ENCODE measurements at regions not wholly inside any gene's neighbourhood (a gene's known extent, or its start where the extent isn't known, plus 50 kb on each side); places are given as distances from the start of the nearest gene placed in this dataset.

GRCh38 chr16:63787014-63787413 lies 1334.8 kb downstream of the CDH11 start:
- Histone ChIP-seq H3K9me3 (peaks cover 0 to 22% (median 7%) of the 10 kb centered on the region in 12 donors), H3K27me3 (no peaks in the 10 kb centered on the region), H3K27ac (no peak overlapping the region), H3K4me1 (peaks cover 0 to 5% (median 0%) of the 10 kb centered on the region in 12 donors), H3K36me3 (no peaks in the 10 kb centered on the region), H3K4me3 (no peak overlapping the region)
- TF ChIP-seq CTCF (IDR thresholded peaks at IDR 0.05) (no peak), POLR2A (IDR thresholded peaks at IDR 0.05) (no peak)
- WGBS, 4 donors, result 90 to 98% (median 94%) methylated on average over 1 of the region's 1 CpG
- DNase-seq (no peak), ATAC-seq (no peak)
- intact Hi-C loops (cut with DNase I), result no loop called here

- H3K27ac ChIP-seq, result no peak overlapping the region
- H3K9me3 ChIP-seq, result peaks cover 0 to 22% (median 7%) of the 10 kb centered on the region in 12 donors
- intact Hi-C loops (cut with DNase I), result no loop called here
- DNase-seq, result no peak
- TF ChIP-seq CTCF (IDR thresholded peaks at IDR 0.05) (no peak), POLR2A (IDR thresholded peaks at IDR 0.05) (no peak)
- no peaks in the 10 kb centered on the region for H3K36me3 ChIP-seq
- 56 to 85% (median 80%) methylated on average over 2 of the region's 2 CpGs for WGBS, 4 donors
- H3K4me3 ChIP-seq, result no peak overlapping the region
- no peaks in the 10 kb centered on the region for H3K27me3 ChIP-seq
- no peaks in the 10 kb centered on the region for H3K4me1 ChIP-seq
- ATAC-seq, result no peak
Observed at GRCh38 chr16:63785170-63785569, 1336.7 kb downstream of the CDH11 start.

GRCh38 chr16:63776437-63776836 lies 1345.4 kb downstream of the CDH11 start:
- Histone ChIP-seq H3K27ac (no peak overlapping the region), H3K9me3 (no peaks in the 10 kb centered on the region), H3K4me3 (no peak overlapping the region), H3K36me3 (no peaks in the 10 kb centered on the region), H3K27me3 (no peaks in the 10 kb centered on the region), H3K4me1 (no peaks in the 10 kb centered on the region)
- no peak for ATAC-seq
- intact Hi-C loops (cut with DNase I), result no loop called here
- no peak for TF ChIP-seq POLR2A (IDR thresholded peaks at IDR 0.05)
- TF ChIP-seq CTCF (IDR thresholded peaks at IDR 0.05), result no peak
- no peak for DNase-seq

GRCh38 chr16:63776034-63776433 lies 1345.8 kb downstream of the CDH11 start:
- H3K27ac ChIP-seq, result no peak overlapping the region
- TF ChIP-seq CTCF (IDR thresholded peaks at IDR 0.05) (no peak), POLR2A (IDR thresholded peaks at IDR 0.05) (no peak)
- ATAC-seq (no peak), DNase-seq (no peak)
- intact Hi-C loops (cut with DNase I), result no loop called here
- no peaks in the 10 kb centered on the region for H3K27me3 ChIP-seq
- no peak overlapping the region for H3K4me3 ChIP-seq
- H3K9me3 ChIP-seq, result no peaks in the 10 kb centered on the region
- H3K36me3 ChIP-seq, result no peaks in the 10 kb centered on the region
- H3K4me1 ChIP-seq, result no peaks in the 10 kb centered on the region
